Tibial nerve (tissue), 4 donors: ENCODE measurements at regions not wholly inside any gene's neighbourhood (a gene's known extent, or its start where the extent isn't known, plus 50 kb on each side); places are given as distances from the start of the nearest gene placed in this dataset.

Source experiments
- DNase-seq, 2 donors: peaks; one replicate each; pipeline ENCODE4 v3.0.0-alpha.2; 2019; ENCODE audit warnings: low spot score in 2 of 2
- H3K27ac ChIP-seq, 4 donors: fragments of 200-600 bp; sonication (generic) in 3 of 4; one replicate each; pipeline ENCODE4 v1.5.1; 2017 to 2019; ENCODE audit warnings: mild to moderate bottlenecking in 1 of 4
- H3K27me3 ChIP-seq, 2 donors: fragments of 200-600 bp; sonication (generic) in 1 of 2; one replicate each; pipeline versions ENCODE4 v1.5.1 to v1.6.0; 2017 to 2019
- H3K36me3 ChIP-seq, 3 donors: fragments of 200-600 bp; sonication (generic); one replicate each; pipeline ENCODE4 v1.5.1; 2018 to 2019
- H3K4me1 ChIP-seq, 4 donors: fragments of 200-600 bp; sonication (generic) in 3 of 4; one replicate each; pipeline ENCODE4 v1.5.1; 2017 to 2019
- H3K4me3 ChIP-seq, 4 donors: fragments of 200-600 bp; sonication (generic) in 3 of 4; one replicate each; pipeline ENCODE4 v1.5.1; 2017 to 2019; ENCODE audit warnings: mild to moderate bottlenecking in 1 of 4, moderate library complexity in 1 of 4
- H3K9me3 ChIP-seq, 4 donors: fragments of 200-600 bp; sonication (generic) in 3 of 4; one replicate each; pipeline ENCODE4 v1.5.1; 2017 to 2019
- EP300 ChIP-seq, 2 donors: sonication (generic); formaldehyde crosslinking; IDR thresholded peaks; one replicate each; pipeline ENCODE4 v1.6.1; 2017; ENCODE audit warnings: antibody characterized with exemption in 2 of 2, mild to moderate bottlenecking in 1 of 2
- POLR2A ChIP-seq, 2 donors: fragments of 450-650 bp; IDR thresholded peaks; one replicate each; pipeline ENCODE4 v1.6.1; 2017; ENCODE audit warnings: antibody characterized with exemption in 2 of 2, mild to moderate bottlenecking in 2 of 2, moderate library complexity in 2 of 2
- WGBS, 2 donors: methylation state at CpG; one replicate each; pipeline ENCODE4 v1.1.5; 2018; 5-methylcytosine and 5-hydroxymethylcytosine counted together
- TF ChIP-seq, protein P1 (sequence below), 5 experiments: fragments of 200-600 bp in 3 of 5; fragments of 450-650 bp in 2 of 5; sonication (generic) in 3 of 5; IDR thresholded peaks; one replicate each; pipeline ENCODE4 v1.5.1; 2016 to 2019; ENCODE audit warnings: antibody characterized with exemption in 5 of 5, mild to moderate bottlenecking in 3 of 5, moderate library complexity in 2 of 5

DNA sequence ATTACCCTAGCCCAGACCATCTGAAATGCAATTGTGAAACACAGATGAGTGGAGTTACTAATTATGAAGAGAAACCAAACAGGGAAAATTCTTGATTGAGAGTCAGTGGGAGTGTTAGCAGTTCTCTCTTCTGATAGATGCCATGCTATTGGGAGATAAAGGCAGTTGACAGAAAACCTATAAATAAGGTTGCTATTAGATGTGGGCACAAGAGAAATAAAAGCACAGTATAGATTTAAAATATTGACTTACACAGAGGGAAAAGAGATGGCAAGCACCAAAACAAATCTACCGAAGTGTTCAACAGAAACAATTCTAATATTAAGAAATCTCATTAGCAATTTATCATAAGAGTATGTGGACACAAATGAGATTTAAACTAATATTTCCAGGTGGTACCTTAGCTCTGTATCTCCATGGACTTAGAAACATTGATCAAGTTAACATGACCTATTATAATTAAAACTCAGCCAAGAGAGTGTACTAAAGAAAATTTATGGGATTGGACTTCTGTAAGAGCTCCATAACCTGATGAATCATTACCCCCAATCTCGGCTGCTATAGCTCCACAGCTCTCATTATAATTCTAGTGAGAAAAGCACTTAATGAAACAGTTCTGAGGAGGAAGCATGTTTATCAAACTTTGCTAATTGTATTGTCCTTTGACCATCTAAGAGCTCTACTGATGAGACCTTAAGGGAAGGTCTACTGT lies 665.0 kb upstream of the RIOK2 start:
- Histone ChIP-seq H3K9me3 (no peaks in the 10 kb centered on the region), H3K4me1 (no peaks in the 10 kb centered on the region), H3K36me3 (no peaks in the 10 kb centered on the region), H3K4me3 (no peak overlapping the region), H3K27ac (no peak overlapping the region), H3K27me3 (no peaks in the 10 kb centered on the region)
- TF ChIP-seq POLR2A (IDR thresholded peaks at IDR 0.05) (no peak), EP300 (IDR thresholded peaks at IDR 0.05) (no peak)
- TF ChIP-seq, protein P1, sequence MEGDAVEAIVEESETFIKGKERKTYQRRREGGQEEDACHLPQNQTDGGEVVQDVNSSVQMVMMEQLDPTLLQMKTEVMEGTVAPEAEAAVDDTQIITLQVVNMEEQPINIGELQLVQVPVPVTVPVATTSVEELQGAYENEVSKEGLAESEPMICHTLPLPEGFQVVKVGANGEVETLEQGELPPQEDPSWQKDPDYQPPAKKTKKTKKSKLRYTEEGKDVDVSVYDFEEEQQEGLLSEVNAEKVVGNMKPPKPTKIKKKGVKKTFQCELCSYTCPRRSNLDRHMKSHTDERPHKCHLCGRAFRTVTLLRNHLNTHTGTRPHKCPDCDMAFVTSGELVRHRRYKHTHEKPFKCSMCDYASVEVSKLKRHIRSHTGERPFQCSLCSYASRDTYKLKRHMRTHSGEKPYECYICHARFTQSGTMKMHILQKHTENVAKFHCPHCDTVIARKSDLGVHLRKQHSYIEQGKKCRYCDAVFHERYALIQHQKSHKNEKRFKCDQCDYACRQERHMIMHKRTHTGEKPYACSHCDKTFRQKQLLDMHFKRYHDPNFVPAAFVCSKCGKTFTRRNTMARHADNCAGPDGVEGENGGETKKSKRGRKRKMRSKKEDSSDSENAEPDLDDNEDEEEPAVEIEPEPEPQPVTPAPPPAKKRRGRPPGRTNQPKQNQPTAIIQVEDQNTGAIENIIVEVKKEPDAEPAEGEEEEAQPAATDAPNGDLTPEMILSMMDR (IDR thresholded peaks at IDR 0.05) = no peak
- WGBS, 2 donors = 90 to 94% methylated on average over 2 of the region's 2 CpGs
- no peak for DNase-seq

GRCh38 chr5:97851036-97851435 lies 668.0 kb upstream of the RIOK2 start:
- no peaks in the 10 kb centered on the region for H3K36me3 ChIP-seq
- no peaks in the 10 kb centered on the region for H3K4me1 ChIP-seq
- TF ChIP-seq, protein P1 (IDR thresholded peaks at IDR 0.05) = no peak
- TF ChIP-seq EP300 (IDR thresholded peaks at IDR 0.05) (no peak), POLR2A (IDR thresholded peaks at IDR 0.05) (no peak)
- peaks cover 0 to 12% (median 0%) of the 10 kb centered on the region in 4 donors for H3K9me3 ChIP-seq
- H3K27ac ChIP-seq = no peak overlapping the region
- H3K4me3 ChIP-seq = no peak overlapping the region
- WGBS, 2 donors = 88 to 90% methylated on average over 1 of the region's 1 CpG
- DNase-seq = no peak
- no peaks in the 10 kb centered on the region for H3K27me3 ChIP-seq

- 67 to 77% methylated on average over 9 of the region's 9 CpGs for whole genome bisulfite sequencing, 2 donors
- Histone ChIP-seq H3K27ac (no peak overlapping the region), H3K4me1 (no peaks in the 10 kb centered on the region), H3K9me3 (peaks cover 0 to 29% (median 0%) of the 10 kb centered on the region in 4 donors), H3K36me3 (no peaks in the 10 kb centered on the region), H3K27me3 (no peaks in the 10 kb centered on the region), H3K4me3 (no peak overlapping the region)
- no peak for TF ChIP-seq EP300 (IDR thresholded peaks at IDR 0.05)
- TF ChIP-seq, protein P1 (IDR thresholded peaks at IDR 0.05) = no peak
- TF ChIP-seq POLR2A (IDR thresholded peaks at IDR 0.05) = no peak
- DNase-seq = no peak
Observed at GRCh38 chr5:97854871-97855762, 672.1 kb upstream of the RIOK2 start.

DNA sequence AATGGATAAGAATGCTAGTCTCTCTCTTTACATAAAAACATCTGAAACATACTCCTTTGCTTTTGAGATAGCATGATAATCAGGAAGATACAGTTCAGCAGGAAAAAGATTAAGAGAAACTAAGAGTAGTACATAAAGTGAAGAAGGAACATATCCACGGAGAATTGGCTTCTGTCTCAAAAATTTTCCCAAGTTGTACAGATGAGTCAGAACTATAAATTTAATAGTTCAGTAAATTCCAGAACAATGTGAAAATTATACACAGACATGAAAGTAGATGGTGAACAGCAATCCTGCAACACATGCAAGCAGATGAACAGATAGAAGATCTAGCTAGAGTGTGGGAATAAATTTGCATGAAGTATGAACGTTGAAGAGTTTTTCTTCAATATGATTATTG lies 691.4 kb upstream of the RIOK2 start:
- no peaks in the 10 kb centered on the region for H3K4me1 ChIP-seq
- H3K4me3 ChIP-seq = no peak overlapping the region
- no peak for DNase-seq
- peaks cover 0 to 3% (median 0%) of the 10 kb centered on the region in 4 donors for H3K9me3 ChIP-seq
- no peaks in the 10 kb centered on the region for H3K36me3 ChIP-seq
- no peak overlapping the region for H3K27ac ChIP-seq
- TF ChIP-seq EP300 (IDR thresholded peaks at IDR 0.05) (no peak), POLR2A (IDR thresholded peaks at IDR 0.05) (no peak)
- TF ChIP-seq, protein P1 (IDR thresholded peaks at IDR 0.05) = no peak
- 39 to 52% methylated on average over 2 of the region's 2 CpGs for WGBS, 2 donors
- no peaks in the 10 kb centered on the region for H3K27me3 ChIP-seq

DNA sequence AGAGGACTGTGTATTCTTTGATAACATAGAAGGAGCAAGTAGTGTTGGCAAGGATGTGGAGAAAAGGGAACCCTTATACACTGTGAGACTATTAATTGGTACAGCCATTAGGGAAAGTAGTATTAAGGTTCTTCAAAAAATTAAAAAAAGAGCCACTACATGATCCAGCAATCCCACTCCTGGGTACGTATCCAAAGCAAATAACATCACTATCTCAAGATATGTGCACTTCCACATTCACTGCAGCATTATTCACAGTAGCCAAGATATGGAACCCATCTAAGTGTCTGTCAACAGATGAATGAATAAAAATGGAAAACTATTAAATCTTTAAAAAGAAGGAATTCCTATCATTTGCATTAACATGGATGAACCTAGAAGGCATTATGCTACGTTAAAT lies 693.2 kb upstream of the RIOK2 start:
- TF ChIP-seq EP300 (IDR thresholded peaks at IDR 0.05) (no peak), POLR2A (IDR thresholded peaks at IDR 0.05) (no peak)
- TF ChIP-seq, protein P1 (IDR thresholded peaks at IDR 0.05) = no peak
- H3K36me3 ChIP-seq = no peaks in the 10 kb centered on the region
- H3K27me3 ChIP-seq = no peaks in the 10 kb centered on the region
- H3K4me1 ChIP-seq = no peaks in the 10 kb centered on the region
- H3K27ac ChIP-seq = no peak overlapping the region
- 74 to 77% methylated on average over 2 of the region's 2 CpGs for WGBS, 2 donors
- H3K4me3 ChIP-seq = no peak overlapping the region
- DNase-seq = no peak
- no peaks in the 10 kb centered on the region for H3K9me3 ChIP-seq
